Brain microvascular endothelial cell (primary cell): ENCODE measurements at regions not wholly inside any gene's neighbourhood (a gene's known extent, or its start where the extent isn't known, plus 50 kb on each side); places are given as distances from the start of the nearest gene placed in this dataset.

Experiments
- DNase-seq: peaks from one replicate; pipeline ENCODE4 v3.0.0-alpha.2; 2020
- H3K27ac ChIP-seq: fragments of 250-450 bp; sonication (Bioruptor Pico); 2 replicates; pipeline ENCODE4 v1.5.1; 2020; ENCODE audit warnings: mild to moderate bottlenecking, moderate library complexity
- H3K27me3 ChIP-seq: fragments of 250-450 bp; sonication (Bioruptor Pico); replicated peaks from 2 replicates; pipeline ENCODE4 v1.5.1; 2020; ENCODE audit warnings: mild to moderate bottlenecking
- H3K36me3 ChIP-seq: fragments of 250-450 bp; sonication (Bioruptor Pico); replicated peaks from 2 replicates; pipeline ENCODE4 v1.5.1; 2020; ENCODE audit warnings: mild to moderate bottlenecking
- H3K4me3 ChIP-seq: 2 replicates; pipeline ENCODE4 v1.5.1; 2011; ENCODE audit warnings: low read depth, mild to moderate bottlenecking, control low read depth, low read length, moderate library complexity
- in situ Hi-C: cut with HindIII; loops from 2 replicates; pipeline ENCODE4 v1.10.0; 2017; ENCODE audit warnings: low sequenced_read_pairs, low pct_ligation_motif_present
- TF ChIP-seq, protein P1 (sequence below): IDR thresholded peaks from 2 replicates; pipeline ENCODE4 v1.5.1; 2011; ENCODE audit warnings: low read depth, mild to moderate bottlenecking, moderate library complexity, low read length, control low read depth, inconsistent platforms; ENCODE audit errors: missing control alignments

DNA sequence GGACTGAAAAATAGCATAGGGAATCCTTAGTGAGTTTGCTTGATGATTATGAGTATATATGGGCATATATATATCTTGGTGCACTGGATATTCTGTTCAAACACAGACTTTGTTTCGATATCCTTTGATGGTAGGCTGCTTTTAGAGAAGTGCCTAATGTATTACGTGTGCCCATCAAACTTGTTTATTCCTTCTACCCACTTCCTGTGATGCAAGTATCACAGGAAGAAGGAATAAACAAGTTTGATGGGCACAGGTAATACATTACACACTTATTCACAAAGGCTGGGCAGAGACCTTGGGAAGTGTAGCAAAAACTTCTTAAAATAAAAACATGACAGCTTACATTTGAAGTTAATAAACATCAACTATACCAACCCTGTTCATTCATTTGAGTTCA lies 364.2 kb downstream of the CHSY3 start:
- Histone ChIP-seq H3K27ac (no peak overlapping the region), H3K27me3 (no peaks in the 10 kb centered on the region), H3K4me3 (no peak overlapping the region), H3K36me3 (no peaks in the 10 kb centered on the region)
- no peak for DNase-seq
- in situ Hi-C loops: no loop called here
- TF ChIP-seq, protein P1, sequence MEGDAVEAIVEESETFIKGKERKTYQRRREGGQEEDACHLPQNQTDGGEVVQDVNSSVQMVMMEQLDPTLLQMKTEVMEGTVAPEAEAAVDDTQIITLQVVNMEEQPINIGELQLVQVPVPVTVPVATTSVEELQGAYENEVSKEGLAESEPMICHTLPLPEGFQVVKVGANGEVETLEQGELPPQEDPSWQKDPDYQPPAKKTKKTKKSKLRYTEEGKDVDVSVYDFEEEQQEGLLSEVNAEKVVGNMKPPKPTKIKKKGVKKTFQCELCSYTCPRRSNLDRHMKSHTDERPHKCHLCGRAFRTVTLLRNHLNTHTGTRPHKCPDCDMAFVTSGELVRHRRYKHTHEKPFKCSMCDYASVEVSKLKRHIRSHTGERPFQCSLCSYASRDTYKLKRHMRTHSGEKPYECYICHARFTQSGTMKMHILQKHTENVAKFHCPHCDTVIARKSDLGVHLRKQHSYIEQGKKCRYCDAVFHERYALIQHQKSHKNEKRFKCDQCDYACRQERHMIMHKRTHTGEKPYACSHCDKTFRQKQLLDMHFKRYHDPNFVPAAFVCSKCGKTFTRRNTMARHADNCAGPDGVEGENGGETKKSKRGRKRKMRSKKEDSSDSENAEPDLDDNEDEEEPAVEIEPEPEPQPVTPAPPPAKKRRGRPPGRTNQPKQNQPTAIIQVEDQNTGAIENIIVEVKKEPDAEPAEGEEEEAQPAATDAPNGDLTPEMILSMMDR: no peak

DNA sequence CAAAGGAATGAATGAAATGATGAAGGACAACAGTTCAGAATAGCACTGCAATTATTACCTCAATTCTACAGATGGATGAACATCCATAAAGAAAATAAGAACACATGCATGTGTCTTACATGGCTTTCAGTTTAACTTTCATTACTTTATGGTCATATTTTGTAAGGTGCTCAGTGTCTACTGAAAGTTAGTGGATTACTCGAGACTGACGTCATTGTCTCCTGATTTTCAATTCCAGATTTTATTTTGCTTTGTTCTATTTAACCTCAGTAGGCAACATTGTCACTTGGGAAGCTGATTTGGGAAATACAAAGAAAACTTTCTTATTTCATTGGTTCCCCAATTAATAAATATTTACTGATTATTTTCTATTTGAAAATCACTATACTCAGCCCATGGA lies 363.7 kb downstream of the CHSY3 start:
- Histone ChIP-seq H3K36me3 (no peaks in the 10 kb centered on the region), H3K4me3 (no peak overlapping the region), H3K27ac (no peak overlapping the region), H3K27me3 (no peaks in the 10 kb centered on the region)
- in situ Hi-C loops: no loop called here
- TF ChIP-seq, protein P1: no peak
- DNase-seq: no peak

DNA sequence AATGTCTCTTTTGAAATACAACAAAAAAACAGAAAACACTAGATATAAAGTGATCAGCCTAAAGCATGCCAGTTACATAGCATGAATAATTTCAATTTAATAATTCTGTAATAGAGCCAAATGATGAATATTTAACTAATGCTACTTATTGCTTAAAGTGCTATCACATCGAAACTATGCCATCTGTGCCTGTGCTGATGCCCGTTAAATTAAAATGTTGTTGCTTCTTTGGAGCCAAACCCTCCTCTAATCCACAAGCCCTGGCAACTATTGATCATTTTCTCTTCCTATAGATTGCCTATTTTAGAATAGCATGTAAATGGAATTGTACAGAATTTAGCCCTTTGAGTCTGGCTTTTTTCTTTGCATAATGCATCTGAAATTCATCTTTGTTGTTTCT lies 356.2 kb downstream of the CHSY3 start:
- Histone ChIP-seq H3K4me3 (no peak overlapping the region), H3K27ac (no peak overlapping the region), H3K36me3 (no peaks in the 10 kb centered on the region), H3K27me3 (no peaks in the 10 kb centered on the region)
- TF ChIP-seq, protein P1: no peak
- DNase-seq: no peak
- in situ Hi-C loops: no loop called here

DNA sequence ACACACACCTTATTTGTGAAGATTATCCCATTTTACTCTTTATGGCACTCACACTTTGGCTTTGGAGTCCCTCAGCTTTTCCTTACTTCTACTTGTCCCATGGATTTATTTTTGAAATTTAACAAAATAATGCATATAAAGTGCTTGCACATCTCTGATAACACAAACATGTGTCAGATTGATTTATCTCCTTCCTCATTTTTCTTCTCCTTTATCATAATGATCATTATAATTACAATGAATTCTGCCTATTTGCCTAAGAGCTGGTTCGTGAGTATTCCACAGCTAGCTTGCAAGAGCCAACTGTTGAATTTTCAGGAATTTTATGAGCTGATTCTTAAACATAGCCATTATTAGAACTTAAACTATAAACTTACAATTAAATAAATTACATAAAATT lies 347.7 kb downstream of the CHSY3 start:
- H3K36me3 ChIP-seq: no peaks in the 10 kb centered on the region
- no peak for DNase-seq
- in situ Hi-C loops: no loop called here
- no peak overlapping the region for H3K4me3 ChIP-seq
- TF ChIP-seq, protein P1: no peak
- H3K27ac ChIP-seq: no peak overlapping the region
- no peaks in the 10 kb centered on the region for H3K27me3 ChIP-seq

DNA sequence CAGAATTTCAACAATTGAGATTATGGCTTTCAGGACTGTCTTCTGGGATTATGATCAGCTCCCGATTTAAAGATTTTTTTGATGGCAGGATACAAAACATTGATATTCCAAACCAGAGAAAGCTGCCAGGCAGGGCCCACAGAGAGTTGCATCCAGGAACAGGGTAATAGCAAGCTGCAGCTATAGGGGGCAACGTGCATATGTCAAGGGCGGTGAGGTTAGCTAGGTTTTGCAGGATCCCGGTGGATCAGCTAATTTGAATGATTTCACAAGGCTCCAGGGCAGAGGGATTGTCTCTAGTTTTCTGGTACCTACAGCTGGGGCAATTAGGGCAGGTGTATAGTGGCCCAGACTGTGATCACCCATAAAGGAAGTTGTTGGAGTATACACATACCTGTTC lies 339.4 kb downstream of the CHSY3 start:
- in situ Hi-C loops: no loop called here
- H3K27ac ChIP-seq: no peak overlapping the region
- no peaks in the 10 kb centered on the region for H3K27me3 ChIP-seq
- H3K4me3 ChIP-seq: no peak overlapping the region
- TF ChIP-seq, protein P1: no peak
- no peak for DNase-seq
- H3K36me3 ChIP-seq: no peaks in the 10 kb centered on the region

DNA sequence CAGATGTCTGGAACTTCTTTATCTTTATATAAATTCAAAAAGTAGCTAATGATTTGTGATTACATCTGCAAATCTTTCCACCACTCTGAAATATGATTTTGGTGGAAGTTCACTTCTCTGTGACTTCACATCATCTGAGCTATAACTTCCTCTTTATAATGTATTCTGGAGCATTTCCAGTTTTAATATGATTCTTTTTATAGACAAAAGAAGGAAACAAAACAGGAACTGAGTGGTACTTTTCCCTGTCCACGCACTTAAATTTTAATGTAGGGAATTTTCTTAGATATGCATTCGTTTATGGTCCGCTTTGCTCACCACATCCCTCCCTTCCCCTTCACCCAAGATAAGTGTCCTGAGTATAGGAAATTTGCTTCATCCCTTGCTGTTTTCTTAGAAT lies 333.5 kb downstream of the CHSY3 start:
- H3K27ac ChIP-seq: no peak overlapping the region
- TF ChIP-seq, protein P1: no peak
- no peak overlapping the region for H3K4me3 ChIP-seq
- H3K27me3 ChIP-seq: no peaks in the 10 kb centered on the region
- in situ Hi-C loops: no loop called here
- no peak for DNase-seq
- no peaks in the 10 kb centered on the region for H3K36me3 ChIP-seq
